HuH-7 (cell line): ENCODE measurements at regions not wholly inside any gene's neighbourhood (a gene's known extent, or its start where the extent isn't known, plus 50 kb on each side); places are given as distances from the start of the nearest gene placed in this dataset.
A peak's percentile ranks its signal among the peaks of the same experiment; 100 is the strongest.
"Not testable (repeated sequence)": the region's sequence is repeated elsewhere in the genome, so short reads cannot be mapped to it uniquely, and the experiment has no call there.

Experiments
- DNase-seq: peaks from one replicate; pipeline ENCODE4 v3.0.0; 2011; ENCODE audit warnings: low spot score

DNA sequence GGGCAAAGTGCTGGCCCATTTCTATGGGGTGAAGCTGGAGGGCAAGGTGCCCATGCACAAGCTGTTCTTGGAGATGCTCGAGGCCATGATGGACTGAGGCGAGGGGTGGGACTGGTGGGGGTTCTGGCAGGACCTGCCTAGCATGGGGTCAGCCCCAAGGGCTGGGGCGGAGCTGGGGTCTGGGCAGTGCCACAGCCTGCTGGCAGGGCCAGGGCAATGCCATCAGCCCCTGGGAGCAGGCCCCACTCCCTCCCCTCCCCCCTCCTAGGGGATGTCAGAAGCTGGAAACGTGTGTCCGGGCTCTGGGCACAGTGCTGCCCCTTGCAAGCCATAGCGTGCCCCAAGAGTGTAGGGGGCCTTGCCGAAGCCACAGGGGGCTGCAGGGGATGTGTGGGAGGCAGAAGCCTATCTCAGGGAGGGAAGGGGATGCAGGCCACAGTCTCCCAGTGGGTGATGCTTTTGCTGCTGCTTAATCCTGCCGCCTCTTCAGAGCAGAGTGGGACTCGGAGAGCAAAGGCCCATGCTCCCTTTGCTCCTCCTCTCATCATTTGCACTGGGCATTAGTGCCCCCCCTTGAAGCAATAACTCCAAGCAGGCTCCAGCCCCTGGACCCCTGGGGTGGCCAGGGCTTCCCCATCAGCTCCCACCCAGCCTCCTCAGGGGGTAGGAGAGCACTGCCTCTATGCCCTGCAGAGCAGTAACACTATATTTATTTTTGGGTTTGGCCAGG lies 85.2 kb downstream of the MRPL57 start:
- DNase-seq, result not testable (repeated sequence)

DNA sequence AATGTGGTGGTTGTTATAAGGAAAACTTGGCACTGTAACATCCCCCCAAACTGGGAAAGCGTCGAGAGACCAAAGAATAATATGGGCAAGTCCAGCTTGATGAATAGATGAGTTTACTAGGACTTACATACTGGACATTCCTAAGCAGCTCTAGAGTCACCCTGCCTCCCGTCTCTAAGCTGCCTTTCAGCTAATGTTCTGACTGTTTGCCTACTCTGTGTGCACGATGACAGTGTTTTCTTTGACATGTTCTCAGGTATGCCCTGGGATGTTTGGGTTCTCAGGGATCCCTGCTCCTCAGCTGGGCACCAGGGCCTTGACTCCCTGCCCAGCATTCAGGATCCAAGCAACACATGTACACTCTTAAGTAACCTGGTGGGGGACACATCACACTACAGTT lies 87.5 kb downstream of the MRPL57 start:
- DNase-seq, result not testable (repeated sequence)

DNA sequence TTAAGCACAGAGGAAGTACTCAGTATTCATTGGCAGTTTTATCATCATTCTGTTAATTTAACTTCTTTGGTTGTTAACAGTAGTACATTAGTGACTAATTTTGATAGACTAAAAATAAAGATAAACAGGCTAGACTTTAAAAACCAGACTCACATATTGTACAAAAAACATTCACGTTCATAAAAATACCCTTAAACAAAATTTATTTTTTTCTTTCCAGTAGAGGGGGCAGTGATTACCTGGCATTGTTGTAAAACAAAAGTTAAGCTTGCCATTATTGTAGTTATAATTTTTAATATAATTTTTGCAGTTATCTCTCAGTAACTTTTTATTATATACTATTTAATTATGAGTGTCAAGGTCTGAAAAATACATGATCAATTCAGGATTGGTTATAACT lies 92.0 kb downstream of the MRPL57 start:
- DNase-seq, result not testable (repeated sequence)

DNA sequence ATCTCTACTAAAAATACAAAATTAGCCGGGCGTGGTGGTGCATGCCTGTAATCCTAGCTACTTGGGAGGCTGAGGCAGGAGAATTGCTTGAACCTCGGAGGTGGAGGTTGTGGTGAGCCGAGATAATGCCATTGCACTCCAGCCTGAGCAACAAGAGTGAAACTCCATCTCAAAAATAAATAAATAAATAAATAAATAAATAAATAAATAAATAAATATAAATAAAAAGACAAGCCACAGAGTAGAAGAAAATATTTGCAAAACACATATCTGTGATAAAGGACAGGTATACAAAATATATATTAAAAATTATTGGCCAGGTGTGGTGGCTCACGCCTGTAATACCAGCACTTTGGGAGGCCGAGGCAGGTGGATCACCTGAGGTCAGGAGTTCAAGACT lies 96.0 kb downstream of the MRPL57 start:
- DNase-seq, result not testable (repeated sequence)

DNA sequence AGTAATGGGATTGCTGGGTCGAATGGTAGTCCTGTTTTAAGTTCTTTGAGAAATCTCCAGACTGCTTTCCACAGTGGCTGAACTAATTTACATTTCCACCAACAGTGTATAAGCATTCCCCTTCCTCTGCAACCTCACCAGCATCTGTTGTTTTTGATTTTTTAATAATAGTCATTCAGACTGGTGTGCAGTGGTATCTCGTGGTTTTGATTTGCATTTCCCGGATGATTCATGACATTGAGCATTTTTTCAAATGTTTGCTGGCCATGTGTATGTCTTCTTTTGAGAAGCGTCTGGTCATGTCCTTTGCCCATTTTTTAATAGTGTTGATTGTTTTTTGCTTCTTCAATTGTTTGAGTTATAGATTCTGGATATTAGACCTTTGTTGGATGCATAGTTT lies 98.0 kb downstream of the MRPL57 start:
- DNase-seq, result not testable (repeated sequence)

DNA sequence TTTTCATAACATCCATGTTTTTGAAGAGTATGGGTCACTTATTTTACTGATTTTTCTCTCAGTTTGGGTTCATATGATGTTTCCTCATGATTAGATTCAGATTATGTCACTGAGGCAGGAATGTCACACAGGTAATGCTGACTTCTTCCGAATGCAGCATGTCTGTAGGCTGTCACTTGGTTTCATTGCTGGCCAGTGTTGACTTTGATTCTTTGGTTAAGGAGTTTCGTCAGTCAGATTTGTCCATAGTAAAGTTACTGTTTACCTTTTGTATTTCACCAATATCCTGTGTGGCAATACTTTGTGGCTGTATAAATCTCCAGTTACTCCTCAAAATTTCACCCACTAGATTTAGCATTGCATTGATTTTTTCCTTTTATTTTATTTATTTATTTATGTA lies 105.6 kb downstream of the MRPL57 start:
- DNase-seq, result peak; percentile 25

DNA sequence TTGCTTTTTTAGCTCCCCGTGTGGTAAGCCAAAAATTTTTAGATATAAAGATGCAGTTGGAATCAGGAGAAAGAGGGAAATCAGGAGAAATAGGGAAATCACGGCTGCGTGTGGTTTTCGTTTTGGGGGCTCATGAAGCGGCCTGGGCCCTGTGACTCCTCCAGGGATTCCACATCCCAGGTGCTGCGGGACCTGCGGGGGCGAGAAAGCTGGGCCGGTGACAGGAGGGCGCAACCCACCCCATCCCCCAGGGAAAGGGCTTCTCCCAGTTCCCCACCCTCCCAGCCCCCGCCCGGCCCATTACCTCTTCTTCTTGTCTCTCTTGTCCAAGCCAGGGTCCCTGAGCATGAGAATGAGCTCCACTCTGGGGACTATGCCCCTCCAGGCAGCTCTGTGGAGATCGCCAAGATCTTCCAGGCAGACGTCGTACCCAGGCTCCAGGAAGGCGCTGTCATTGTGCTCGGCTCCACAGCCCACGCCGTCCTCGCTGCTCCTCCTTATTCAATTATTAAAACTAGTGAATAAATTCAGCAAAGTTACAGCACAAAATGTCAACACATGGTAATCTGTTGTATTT lies 111.0 kb downstream of the MRPL57 start:
- no peak for DNase-seq

DNA sequence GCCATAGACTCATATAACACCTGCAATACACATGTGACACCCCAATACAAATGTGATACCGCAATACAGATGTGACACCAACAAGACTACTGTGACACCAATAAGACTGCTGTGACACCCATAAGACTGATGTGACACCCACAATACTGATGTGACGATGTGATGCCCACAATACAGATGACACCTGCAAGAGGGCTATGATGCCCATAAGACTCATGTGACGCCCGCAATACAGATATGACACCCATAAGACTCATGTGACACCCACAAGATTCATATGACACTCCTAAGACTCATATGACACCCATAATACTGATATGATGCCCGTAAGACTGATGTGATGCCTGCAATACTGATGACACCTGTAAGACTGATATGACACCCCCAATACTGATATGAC lies 113.0 kb downstream of the MRPL57 start:
- no peak for DNase-seq

DNA sequence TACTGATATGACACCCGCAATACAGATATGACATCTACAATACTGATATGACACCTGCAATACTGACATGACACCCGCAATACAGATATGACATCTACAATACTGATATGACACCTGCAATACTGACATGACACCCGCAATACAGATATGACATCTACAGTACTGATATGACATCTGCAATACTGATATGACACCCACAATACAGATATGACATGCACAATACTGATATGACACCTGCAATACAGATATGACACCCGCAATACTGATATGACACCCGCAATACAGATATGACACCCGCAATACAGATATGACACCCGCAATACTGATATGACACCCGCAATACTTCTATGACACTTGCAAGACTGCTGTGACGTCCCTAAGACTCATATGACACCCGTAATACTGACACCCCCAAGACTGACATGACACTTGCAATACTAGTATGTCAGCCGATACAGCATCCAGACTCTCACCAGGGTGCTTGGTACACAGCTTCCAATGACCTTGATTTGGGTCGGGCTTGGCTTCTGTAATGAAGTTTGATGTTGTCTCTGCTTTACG lies 114.1 kb downstream of the MRPL57 start:
- DNase-seq, result not testable (repeated sequence)

DNA sequence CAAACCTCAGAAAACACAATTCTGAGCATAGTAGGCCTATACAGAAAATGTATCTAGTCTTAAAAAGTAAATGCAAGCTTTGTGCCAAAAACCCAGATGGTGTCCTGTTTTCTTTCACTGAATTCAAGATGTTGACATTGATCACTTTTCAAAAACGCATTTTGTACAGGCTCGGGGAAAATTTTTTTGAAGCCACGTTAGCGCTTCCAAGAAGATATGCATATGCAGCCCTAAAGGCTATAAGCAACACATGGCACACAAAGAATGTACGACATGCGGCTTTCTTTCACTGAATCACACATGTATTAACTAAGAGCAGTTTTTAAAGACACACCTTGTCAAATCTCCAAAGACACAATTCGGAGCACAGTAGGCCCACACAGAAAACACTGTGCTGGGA lies 115.4 kb downstream of the MRPL57 start:
- no peak for DNase-seq

DNA sequence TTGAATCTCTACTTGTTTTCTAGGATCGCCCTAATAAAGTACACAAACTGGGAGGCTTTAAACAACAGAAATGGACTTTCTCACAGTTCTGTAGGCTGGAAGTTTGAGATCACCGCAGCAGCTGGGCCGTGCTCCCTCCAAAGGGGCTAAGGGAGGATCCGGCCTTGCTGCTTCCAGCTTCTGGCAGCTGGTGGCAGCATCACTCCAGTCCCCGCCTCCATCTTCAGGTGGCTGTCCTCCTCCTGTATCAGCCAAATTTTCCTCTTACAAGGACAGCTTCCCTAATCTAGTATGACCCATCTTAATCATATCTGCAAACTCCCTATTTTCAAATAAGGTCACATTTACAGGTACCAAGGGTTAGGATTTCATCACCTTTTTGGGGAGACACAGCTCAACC lies 120.5 kb downstream of the MRPL57 start:
- DNase-seq, result peak; percentile 45

DNA sequence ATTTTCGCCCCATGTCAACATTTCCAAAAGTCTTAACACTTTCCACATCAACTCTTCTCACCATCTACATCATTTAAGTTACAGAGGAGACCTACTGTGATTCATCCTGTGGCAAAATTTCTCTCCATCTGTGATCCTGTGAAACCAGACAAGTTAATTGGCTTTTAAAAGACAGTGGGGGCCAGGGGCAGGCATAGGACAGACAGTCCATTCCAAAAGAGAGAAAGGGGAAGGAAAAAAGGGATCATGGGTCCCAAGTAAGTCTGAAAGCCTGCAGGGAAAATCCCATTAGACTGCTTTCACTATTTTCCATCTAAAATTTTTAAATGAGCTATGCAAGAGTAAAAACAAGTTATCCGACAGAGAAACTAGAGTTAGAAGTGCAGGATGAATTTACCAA lies 121.0 kb downstream of the MRPL57 start:
- peak; percentile 12 for DNase-seq

DNA sequence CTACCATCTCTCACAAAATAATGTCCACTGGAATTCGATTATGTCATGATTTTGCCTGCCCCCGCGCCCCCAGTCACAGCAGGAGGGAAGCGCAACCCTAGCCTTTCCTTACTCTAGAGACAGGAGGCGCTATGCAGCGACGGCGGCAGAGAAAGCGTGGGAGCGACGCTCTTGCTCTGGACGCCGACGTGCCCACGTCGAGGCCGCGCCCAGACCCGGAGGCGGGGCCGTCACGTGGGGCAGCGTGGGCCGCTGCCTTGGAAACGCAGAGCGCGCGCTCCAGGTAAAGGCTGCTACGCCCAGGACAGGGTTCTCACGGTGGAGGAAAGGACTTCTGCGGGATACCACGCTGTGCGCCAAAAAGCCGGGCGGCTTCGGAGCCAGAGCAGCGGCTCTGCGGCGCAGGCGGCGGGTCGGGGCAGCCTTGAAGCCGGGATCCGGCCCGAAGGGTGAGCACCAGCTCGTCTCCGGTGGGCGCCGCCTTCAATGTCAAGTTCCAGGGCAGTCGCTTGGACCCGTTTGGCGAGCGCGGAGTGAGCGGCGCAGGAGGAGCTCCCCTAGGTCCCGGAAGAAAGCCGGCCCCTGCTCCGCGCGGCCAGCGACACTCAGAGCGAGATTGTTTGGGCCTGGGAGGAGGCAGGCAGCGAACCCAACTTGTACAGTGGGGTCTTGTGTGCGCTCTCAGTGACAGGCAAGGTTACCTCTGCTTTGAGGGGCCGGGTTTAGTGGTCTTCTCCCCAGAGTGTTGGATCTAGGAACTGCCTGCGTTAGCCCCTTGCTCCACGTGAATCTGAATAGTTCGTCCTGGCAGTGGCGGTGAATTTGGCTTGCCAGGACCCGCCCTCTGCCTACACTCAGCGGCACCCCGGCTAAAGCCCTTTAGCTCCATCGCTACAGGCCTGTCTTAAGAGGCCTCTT lies 121.7 kb downstream of the MRPL57 start:
- DNase-seq, result peak; percentile 77

DNA sequence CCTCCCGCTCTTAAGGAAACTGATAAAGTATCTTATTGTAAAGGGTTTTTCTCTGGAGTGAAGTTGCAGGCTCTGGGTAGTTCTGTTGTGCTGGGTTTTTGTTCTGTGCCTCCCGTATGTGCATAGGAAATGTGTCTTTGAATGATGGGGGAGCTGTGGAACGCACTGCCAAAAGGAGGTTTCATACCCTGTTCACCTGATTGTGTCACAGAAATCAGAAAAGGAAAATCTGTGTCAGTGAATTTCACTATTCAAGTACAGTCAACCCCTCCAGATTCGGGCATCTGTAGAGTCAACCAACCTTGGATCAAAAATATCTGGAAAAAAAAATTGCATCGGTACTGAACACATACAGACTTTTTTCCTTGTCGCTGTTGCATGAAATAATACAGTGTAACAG lies 127.8 kb downstream of the MRPL57 start:
- no peak for DNase-seq

DNA sequence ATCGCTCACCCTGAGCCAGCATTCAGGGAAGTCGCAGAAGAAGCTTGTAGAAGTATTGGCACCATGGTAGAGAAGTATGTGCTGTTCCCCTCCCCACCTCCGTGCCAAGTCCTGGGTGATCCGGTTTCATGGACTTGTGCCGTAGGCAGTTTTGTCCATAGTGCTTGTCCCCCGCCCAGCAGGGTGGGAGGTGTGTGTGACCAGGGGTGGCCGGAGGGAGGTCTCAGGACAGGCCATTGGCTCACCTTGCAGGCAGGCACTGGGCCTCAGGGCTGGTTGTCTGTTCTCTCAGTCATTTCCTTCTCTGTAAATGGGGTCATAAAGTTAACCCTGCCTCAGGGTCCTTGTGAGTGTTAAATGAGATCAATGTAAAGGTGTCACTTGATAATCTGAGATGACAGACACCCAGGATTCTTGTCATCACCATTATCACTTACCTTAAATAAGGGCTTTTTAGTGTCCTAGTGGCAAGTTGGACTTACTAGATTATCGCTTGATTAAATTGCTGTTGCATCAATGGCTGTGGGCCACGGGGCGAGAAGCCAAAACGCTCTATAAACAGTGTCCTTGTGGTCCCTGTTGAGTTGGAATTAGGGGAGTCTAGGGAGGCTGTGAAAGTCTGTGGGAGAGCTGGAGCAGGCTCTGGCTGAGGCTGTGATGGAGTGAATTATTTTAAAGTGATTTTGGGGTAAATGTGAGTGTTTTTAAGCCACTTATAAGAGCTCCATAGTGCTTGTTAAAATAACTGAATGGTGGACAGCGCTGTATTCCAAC lies 130.0 kb downstream of the MRPL57 start:
- DNase-seq, result not testable (repeated sequence)

DNA sequence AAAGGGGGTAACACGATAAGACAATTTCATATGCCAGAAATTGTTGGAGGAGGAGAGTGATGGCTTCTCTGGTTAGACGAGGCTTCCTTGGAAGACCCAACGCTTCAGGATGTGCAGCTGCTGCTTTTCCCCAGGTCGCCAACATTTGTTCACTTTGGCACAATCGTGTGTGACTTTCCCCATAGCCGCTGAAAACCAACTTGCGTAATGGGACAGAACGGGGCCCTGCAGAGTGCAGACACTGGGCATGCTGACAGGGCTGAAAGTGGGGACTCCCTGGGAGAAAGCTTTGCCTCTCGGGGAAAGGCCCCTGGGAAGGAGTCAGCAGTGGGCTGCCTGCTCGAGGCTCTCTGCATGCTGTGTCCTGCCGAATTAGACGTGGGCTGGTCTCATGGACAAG lies 130.7 kb downstream of the MRPL57 start:
- not testable (repeated sequence) for DNase-seq

DNA sequence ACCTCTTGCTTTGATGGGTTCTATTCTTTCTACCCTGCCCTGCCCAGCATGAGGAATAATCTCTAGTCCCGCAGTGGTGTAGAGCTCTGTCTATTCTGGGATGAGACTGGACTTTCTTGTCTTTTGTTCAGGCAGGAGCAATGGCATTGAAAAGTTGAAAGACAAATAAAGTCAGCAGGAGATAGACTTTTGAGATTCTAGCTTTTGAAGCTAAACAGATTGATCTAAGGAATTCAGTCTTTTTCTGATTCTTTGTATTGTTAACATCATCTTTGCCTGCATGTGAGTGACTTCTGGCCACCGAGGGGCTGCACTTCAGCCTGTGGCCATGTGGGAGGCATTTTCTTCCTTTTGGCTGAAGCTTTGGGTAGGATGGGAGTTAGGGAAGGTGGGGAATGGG lies 132.4 kb downstream of the MRPL57 start:
- DNase-seq, result no peak

DNA sequence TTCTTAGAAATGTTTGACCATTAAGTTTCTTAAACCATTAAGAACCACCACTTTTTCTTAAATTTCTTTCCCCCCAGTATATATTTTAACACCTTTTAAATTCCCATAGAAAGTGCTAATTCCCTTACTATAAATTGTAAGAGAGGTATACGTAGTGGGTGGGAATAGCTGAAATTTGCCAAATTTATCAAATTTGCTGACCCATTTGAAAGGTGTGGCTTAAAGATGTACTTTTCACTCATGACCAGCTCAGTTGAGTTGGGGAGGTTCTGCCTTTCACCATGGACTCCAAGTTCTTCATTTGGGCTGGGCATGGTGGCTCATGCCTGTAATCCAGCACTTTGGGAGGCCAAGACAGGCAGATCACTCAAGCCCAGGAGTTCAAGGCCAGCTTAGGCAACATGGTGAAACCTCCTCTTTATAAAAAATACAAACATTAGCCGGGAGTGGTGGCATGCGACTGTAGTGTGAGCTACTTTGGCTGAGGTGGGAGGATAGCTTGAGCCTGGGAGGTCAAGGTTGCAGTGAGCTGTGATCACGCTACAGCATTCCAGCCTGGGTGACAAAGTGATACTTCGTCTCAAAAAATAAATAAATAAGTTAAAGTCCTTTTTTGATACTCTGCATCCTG lies 133.2 kb downstream of the MRPL57 start:
- DNase-seq, result no peak

DNA sequence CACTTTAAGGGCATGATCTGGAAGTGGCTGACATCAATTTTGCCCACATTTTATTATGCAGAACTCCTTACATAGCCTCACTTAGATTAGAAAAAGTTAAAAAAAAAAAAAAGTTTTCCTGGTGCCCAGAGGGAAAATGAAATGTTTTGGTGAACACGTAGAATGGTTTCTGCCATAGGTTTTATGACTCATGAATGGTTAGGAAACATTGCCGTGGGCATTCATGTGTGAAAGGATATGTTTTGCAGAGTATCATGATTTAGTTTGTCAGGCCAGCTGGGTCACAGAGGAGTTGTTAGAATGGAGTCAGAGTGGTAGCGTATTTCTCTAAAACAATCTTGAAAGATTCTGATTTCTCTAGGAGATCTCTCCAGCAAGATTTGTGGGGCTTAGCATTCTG lies 133.8 kb downstream of the MRPL57 start:
- DNase-seq, result no peak

DNA sequence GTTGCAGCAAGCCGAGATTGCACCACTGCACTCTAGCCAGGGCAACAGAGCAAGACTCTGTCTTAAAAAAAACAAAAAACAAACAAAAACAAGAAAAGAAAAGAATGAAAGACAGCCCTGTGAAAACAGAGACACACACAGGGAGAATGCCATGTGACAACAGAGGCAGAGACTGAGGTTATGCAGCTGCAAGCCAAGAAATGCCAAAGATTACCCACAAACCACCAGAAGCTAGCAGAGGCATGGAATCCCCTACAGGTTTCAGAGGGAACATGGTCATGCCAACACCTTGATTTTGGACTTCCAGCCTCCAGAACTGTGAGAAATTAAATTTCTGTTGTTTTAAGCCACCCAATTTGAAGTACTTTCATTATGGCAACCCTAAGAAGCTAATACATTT lies 138.5 kb downstream of the MRPL57 start:
- DNase-seq, result not testable (repeated sequence)

DNA sequence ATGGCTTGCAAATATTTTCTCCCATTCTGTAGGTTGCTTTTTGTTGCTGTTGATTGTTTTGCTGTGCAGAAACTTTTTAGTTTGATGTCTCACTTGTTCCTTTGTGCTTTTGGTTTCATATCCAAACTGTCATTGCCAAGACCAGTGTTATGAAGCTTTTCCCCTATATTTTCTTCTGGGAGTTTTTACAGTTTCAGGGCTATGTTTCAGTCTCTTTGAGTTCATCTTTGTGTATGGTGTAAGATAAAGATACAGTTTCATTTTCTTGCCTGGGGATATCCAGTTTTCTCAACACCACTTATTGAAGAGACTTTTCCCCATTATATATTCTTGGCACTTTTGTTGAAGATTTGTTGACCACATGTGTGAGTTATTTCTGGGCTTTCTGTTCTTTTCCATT lies 139.9 kb downstream of the MRPL57 start:
- no peak for DNase-seq
